Mammary epithelial cell (primary cell): ENCODE measurements at regions not wholly inside any gene's neighbourhood (a gene's known extent, or its start where the extent isn't known, plus 50 kb on each side); places are given as distances from the start of the nearest gene placed in this dataset.

Source experiments
- CTCF ChIP-seq, 2 donors: IDR thresholded peaks in 1 of 2; conservative IDR thresholded peaks in 1 of 2; 2 replicates each; pipeline ENCODE4 v1.5.1; 2011 to 2012; ENCODE audit warnings: inconsistent platforms in 2 of 2, low read length in 2 of 2, mild to moderate bottlenecking in 2 of 2, control low read depth in 1 of 2, low read depth in 1 of 2; ENCODE audit not compliant: insufficient read depth in 1 of 2; ENCODE audit errors: extremely low read depth in 1 of 2
- EZH2 ChIP-seq: IDR thresholded peaks from 2 replicates; pipeline ENCODE4 v1.6.1; 2012; ENCODE audit warnings: low read length, inconsistent platforms, borderline replicate concordance

GRCh38 chr3:22938739-22939138, 264.4 kb upstream of the UBE2E2 start:
- TF ChIP-seq CTCF (conservative IDR thresholded peaks at IDR 0.05 in 1 of 2, IDR thresholded peaks at IDR 0.05 in 1 of 2; ENCODE audit: extremely low read depth in 1 of 2, insufficient read depth in 1 of 2, low read depth in 1 of 2, low read length in 2 of 2) (no peak), EZH2 (no peak)
